KMS-11 (cell line): ENCODE measurements at regions not wholly inside any gene's neighbourhood (a gene's known extent, or its start where the extent isn't known, plus 50 kb on each side); places are given as distances from the start of the nearest gene placed in this dataset.

ENCODE experiments used
- H2AFZ ChIP-seq: fragments of 200-600 bp; sonication (generic); 2 replicates; pipeline ENCODE4 v1.6.1; 2016; ENCODE audit warnings: antibody characterized with exemption, mixed run types, low read depth
- H3K27ac ChIP-seq: fragments of 200-600 bp; sonication (generic); 2 replicates; pipeline ENCODE4 v1.6.1; 2016; ENCODE audit warnings: mild to moderate bottlenecking, mixed run types
- H3K27me3 ChIP-seq: fragments of 200-600 bp; sonication (generic); 2 replicates; pipeline ENCODE4 v1.6.1; 2017; ENCODE audit warnings: mild to moderate bottlenecking, low read depth, mixed run types, moderate library complexity; ENCODE audit not compliant: insufficient read depth
- H3K36me3 ChIP-seq: fragments of 200-600 bp; sonication (generic); 2 replicates; pipeline ENCODE4 v1.6.1; 2017; ENCODE audit warnings: mild to moderate bottlenecking, mixed run types; ENCODE audit not compliant: insufficient read depth
- H3K4me1 ChIP-seq: fragments of 200-600 bp; sonication (generic); 2 replicates; pipeline ENCODE4 v1.6.1; 2016; ENCODE audit warnings: mild to moderate bottlenecking, low read depth, mixed run types; ENCODE audit not compliant: poor library complexity, severe bottlenecking
- H3K4me2 ChIP-seq: fragments of 200-600 bp; sonication (generic); 2 replicates; pipeline ENCODE4 v1.7.0; 2016; ENCODE audit warnings: mild to moderate bottlenecking, mixed run types
- H3K4me3 ChIP-seq: fragments of 200-600 bp; sonication (generic); IDR thresholded peaks from 2 replicates; pipeline ENCODE4 v1.6.1; 2017; ENCODE audit warnings: low read depth, low read length, mixed read lengths; ENCODE audit not compliant: insufficient read depth
- H3K79me2 ChIP-seq: fragments of 200-600 bp; sonication (generic); 2 replicates; pipeline ENCODE4 v1.6.1; 2016; ENCODE audit warnings: low read depth, mixed run types; ENCODE audit not compliant: insufficient read depth
- H3K9ac ChIP-seq: fragments of 200-600 bp; sonication (generic); 2 replicates; pipeline ENCODE4 v1.6.1; 2016; ENCODE audit warnings: mild to moderate bottlenecking, mixed run types
- H4K20me1 ChIP-seq: fragments of 200-600 bp; sonication (generic); 2 replicates; pipeline ENCODE4 v1.6.1; 2016; ENCODE audit warnings: mild to moderate bottlenecking, mixed run types; ENCODE audit not compliant: insufficient read depth
- TF ChIP-seq, protein P1 (sequence below): fragments of 200-600 bp; sonication (generic); conservative IDR thresholded peaks from 2 replicates; pipeline ENCODE4 v1.6.1; 2017; ENCODE audit warnings: low read depth, mild to moderate bottlenecking, antibody characterized with exemption, low read length, moderate library complexity, mixed read lengths

- TF ChIP-seq, protein P1, sequence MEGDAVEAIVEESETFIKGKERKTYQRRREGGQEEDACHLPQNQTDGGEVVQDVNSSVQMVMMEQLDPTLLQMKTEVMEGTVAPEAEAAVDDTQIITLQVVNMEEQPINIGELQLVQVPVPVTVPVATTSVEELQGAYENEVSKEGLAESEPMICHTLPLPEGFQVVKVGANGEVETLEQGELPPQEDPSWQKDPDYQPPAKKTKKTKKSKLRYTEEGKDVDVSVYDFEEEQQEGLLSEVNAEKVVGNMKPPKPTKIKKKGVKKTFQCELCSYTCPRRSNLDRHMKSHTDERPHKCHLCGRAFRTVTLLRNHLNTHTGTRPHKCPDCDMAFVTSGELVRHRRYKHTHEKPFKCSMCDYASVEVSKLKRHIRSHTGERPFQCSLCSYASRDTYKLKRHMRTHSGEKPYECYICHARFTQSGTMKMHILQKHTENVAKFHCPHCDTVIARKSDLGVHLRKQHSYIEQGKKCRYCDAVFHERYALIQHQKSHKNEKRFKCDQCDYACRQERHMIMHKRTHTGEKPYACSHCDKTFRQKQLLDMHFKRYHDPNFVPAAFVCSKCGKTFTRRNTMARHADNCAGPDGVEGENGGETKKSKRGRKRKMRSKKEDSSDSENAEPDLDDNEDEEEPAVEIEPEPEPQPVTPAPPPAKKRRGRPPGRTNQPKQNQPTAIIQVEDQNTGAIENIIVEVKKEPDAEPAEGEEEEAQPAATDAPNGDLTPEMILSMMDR, result no peak
- H3K4me2 ChIP-seq, result no peak overlapping the region
These were observed 167.1 kb upstream of the RAI14 start for GRCh38 chr5:34488984-34489383.

GRCh38 chr5:34490506-34491250 is 165.4 kb upstream of the RAI14 start:
- H3K36me3 ChIP-seq, result no peaks in the 10 kb centered on the region
- H3K27me3 ChIP-seq, result no peaks in the 10 kb centered on the region
- no peak overlapping the region for H2AFZ ChIP-seq
- TF ChIP-seq, protein P1, result no peak
- no peaks in the 10 kb centered on the region for H4K20me1 ChIP-seq
- H3K79me2 ChIP-seq, result no peaks in the 10 kb centered on the region
- no peak overlapping the region for H3K9ac ChIP-seq
- no peak overlapping the region for H3K4me2 ChIP-seq
- H3K4me1 ChIP-seq, result peaks cover under 1% of the 10 kb centered on the region
- no peak overlapping the region for H3K27ac ChIP-seq
- H3K4me3 ChIP-seq, result no peak overlapping the region

More at GRCh38 chr5:34488984-34489383, 167.1 kb upstream of the RAI14 start:
- no peak overlapping the region for H3K27ac ChIP-seq
- no peaks in the 10 kb centered on the region for H3K36me3 ChIP-seq
- H3K27me3 ChIP-seq, result no peaks in the 10 kb centered on the region
- H3K9ac ChIP-seq, result no peak overlapping the region
- H3K4me3 ChIP-seq, result no peak overlapping the region
- no peaks in the 10 kb centered on the region for H3K79me2 ChIP-seq
- no peak overlapping the region for H2AFZ ChIP-seq
- H4K20me1 ChIP-seq, result no peaks in the 10 kb centered on the region
- H3K4me1 ChIP-seq, result peaks cover 3% of the 10 kb centered on the region

- no peaks in the 10 kb centered on the region for H3K79me2 ChIP-seq
- no peaks in the 10 kb centered on the region for H3K27me3 ChIP-seq
- no peak overlapping the region for H2AFZ ChIP-seq
- no peaks in the 10 kb centered on the region for H3K4me1 ChIP-seq
- TF ChIP-seq, protein P1, result no peak
- no peaks in the 10 kb centered on the region for H3K36me3 ChIP-seq
- no peak overlapping the region for H3K4me3 ChIP-seq
- no peaks in the 10 kb centered on the region for H4K20me1 ChIP-seq
- H3K4me2 ChIP-seq, result no peak overlapping the region
- H3K9ac ChIP-seq, result no peak overlapping the region
- no peak overlapping the region for H3K27ac ChIP-seq
These were observed 164.9 kb upstream of the RAI14 start for GRCh38 chr5:34491251-34491620.

DNA sequence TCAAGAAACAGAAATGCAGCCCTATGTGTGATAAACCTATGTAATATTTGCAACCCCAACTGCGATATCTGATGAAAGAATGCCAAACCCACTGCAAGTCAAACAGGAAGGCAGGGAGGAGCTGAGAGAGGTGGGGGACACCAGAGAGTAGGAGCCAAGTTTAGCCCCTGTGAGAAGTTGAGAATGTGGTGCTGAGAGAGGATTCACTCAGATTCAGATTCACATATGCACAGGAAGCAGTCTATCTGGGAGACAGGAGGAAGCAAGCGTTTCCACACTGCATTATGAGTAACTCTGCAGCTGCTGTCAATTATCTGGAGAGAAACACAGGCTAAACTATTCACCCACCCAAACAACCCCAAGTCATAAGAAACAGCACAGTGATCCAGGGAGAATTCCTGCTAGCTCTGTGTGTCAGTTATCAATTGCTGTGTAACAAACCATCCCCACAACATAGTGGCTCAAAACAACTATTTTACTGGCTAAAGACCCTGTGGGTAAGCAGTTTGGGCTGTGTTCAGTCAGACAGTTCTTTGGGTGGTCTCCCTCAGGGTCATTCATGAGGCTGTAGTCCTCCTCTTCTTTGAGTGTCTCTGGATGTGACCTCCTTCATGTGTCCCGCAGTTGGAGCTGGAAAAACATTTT is 161.9 kb upstream of the RAI14 start:
- TF ChIP-seq, protein P1, result no peak
- Histone ChIP-seq H3K36me3 (no peaks in the 10 kb centered on the region), H3K27ac (no peak overlapping the region), H3K4me1 (no peaks in the 10 kb centered on the region), H3K79me2 (no peaks in the 10 kb centered on the region), H3K4me2 (no peak overlapping the region), H3K27me3 (no peaks in the 10 kb centered on the region), H2AFZ (no peak overlapping the region), H3K9ac (no peak overlapping the region), H4K20me1 (no peaks in the 10 kb centered on the region), H3K4me3 (no peak overlapping the region)
